Ishikawa (cell line): ENCODE measurements at regions not wholly inside any gene's neighbourhood (a gene's known extent, or its start where the extent isn't known, plus 50 kb on each side); places are given as distances from the start of the nearest gene placed in this dataset.

Experiments used
- CREB1 ChIP-seq: IDR thresholded peaks from 2 replicates; pipeline ENCODE4 v1.6.1; 2012; ENCODE audit warnings: low read depth
- EGR1 ChIP-seq: IDR thresholded peaks from 2 replicates; pipeline ENCODE4 v1.6.1; 2012
- EP300 ChIP-seq: IDR thresholded peaks from 2 replicates; pipeline ENCODE4 v1.6.1; 2012; ENCODE audit warnings: borderline replicate concordance
- FOXM1 ChIP-seq: IDR thresholded peaks from 2 replicates; pipeline ENCODE4 v1.6.1; 2012; ENCODE audit warnings: low read depth, borderline replicate concordance
- MAX ChIP-seq: IDR thresholded peaks from 2 replicates; pipeline ENCODE4 v1.6.1; 2012
- NFIC ChIP-seq: IDR thresholded peaks from 2 replicates; pipeline ENCODE4 v1.6.1; 2012
- RAD21 ChIP-seq: IDR thresholded peaks from 2 replicates; pipeline ENCODE4 v1.6.1; 2012; ENCODE audit warnings: low read depth
- REST ChIP-seq: IDR thresholded peaks from 2 replicates; pipeline ENCODE4 v1.6.1; 2012; ENCODE audit warnings: low read depth, mild to moderate bottlenecking
- TAF1 ChIP-seq: IDR thresholded peaks from 2 replicates; pipeline ENCODE4 v1.6.1; 2012; ENCODE audit warnings: low read depth, mild to moderate bottlenecking
- TCF12 ChIP-seq: IDR thresholded peaks from 2 replicates; pipeline ENCODE4 v1.6.1; 2012; ENCODE audit warnings: low read depth
- TEAD4 ChIP-seq: IDR thresholded peaks from 2 replicates; pipeline ENCODE4 v1.6.1; 2012
- USF1 ChIP-seq: IDR thresholded peaks from 2 replicates; pipeline ENCODE4 v1.6.1; 2012
- YY1 ChIP-seq: IDR thresholded peaks from 2 replicates; pipeline ENCODE4 v1.6.1; 2012; ENCODE audit warnings: low read depth
- ZBTB7A ChIP-seq: IDR thresholded peaks from 2 replicates; pipeline ENCODE4 v1.6.1; 2012; ENCODE audit warnings: low read depth

GRCh38 chr9:78871086-78871451 is 574.1 kb downstream of the PSAT1 start:
- no peak for TF ChIP-seq TEAD4
- no peak for TF ChIP-seq YY1
- TF ChIP-seq USF1: no peak
- no peak for TF ChIP-seq FOXM1
- TF ChIP-seq CREB1: no peak
- no peak for TF ChIP-seq EGR1

GRCh38 chr9:78871452-78872331 is 574.8 kb downstream of the PSAT1 start:
- peak; percentile 56; the same call in 1 of the 2 replicates for TF ChIP-seq NFIC
- peak; percentile 61; the same call in 1 of the 2 replicates for TF ChIP-seq EP300
- peak; percentile 56; the same call in 1 of the 2 replicates for TF ChIP-seq TEAD4
- TF ChIP-seq EGR1: no peak

GRCh38 chr9:78874061-78874460 is 577.1 kb downstream of the PSAT1 start:
- no peak for TF ChIP-seq MAX

- TF ChIP-seq MAX (no peak), YY1 (no peak), TEAD4 (no peak), REST (no peak), TCF12 (no peak), USF1 (no peak), NFIC (no peak), EGR1 (no peak), TAF1 (no peak), RAD21 (no peak)
Observed at GRCh38 chr9:78879324-78880100, 582.6 kb downstream of the PSAT1 start.

- no peak for TF ChIP-seq USF1
- TF ChIP-seq ZBTB7A: no peak
- TF ChIP-seq FOXM1: no peak
- TF ChIP-seq TCF12: no peak
- no peak for TF ChIP-seq REST
- TF ChIP-seq RAD21: no peak
Observed at GRCh38 chr9:78881295-78881694, 584.4 kb downstream of the PSAT1 start.

- TF ChIP-seq EP300 (no peak), EGR1 (no peak), ZBTB7A (no peak), TCF12 (no peak), TEAD4 (no peak), NFIC (no peak), RAD21 (no peak)
Observed at GRCh38 chr9:78882481-78882880, 585.6 kb downstream of the PSAT1 start.
